Psoas muscle (tissue), 7 donors: ENCODE measurements at regions not wholly inside any gene's neighbourhood (a gene's known extent, or its start where the extent isn't known, plus 50 kb on each side); places are given as distances from the start of the nearest gene placed in this dataset.

Source experiments
- ATAC-seq, 4 donors: fragments of 200-7000 bp; cut with Tn5 transposase; one replicate each; pipeline ENCODE4 v1.9.1; 2020; ENCODE audit warnings: moderate library complexity in 3 of 4, mild to moderate bottlenecking in 2 of 4
- DNase-seq, 2 donors: peaks; one replicate each; pipeline ENCODE4 v3.0.0-alpha.2; 2020
- H3K27ac ChIP-seq: fragments of 200-600 bp; one replicate; pipeline ENCODE4 v1.8.0; 2022
- H3K27me3 ChIP-seq, 3 donors: fragments of 200-600 bp in 1 of 3; one replicate each; pipeline versions ENCODE4 v1.6.1 to v1.8.0; 2013 to 2022; ENCODE audit warnings: low read length in 2 of 3, mild to moderate bottlenecking in 2 of 3, moderate library complexity in 1 of 3; ENCODE audit not compliant: insufficient read depth in 3 of 3
- H3K36me3 ChIP-seq, 2 donors: fragments of 200-600 bp in 1 of 2; one replicate each; pipeline versions ENCODE4 v1.6.1 to v1.8.0; 2013 to 2022; ENCODE audit warnings: low read depth in 1 of 2, mild to moderate bottlenecking in 1 of 2, moderate library complexity in 1 of 2; ENCODE audit not compliant: insufficient read depth in 1 of 2
- H3K4me1 ChIP-seq: fragments of 200-600 bp; one replicate; pipeline ENCODE4 v1.8.0; 2022
- H3K4me3 ChIP-seq: fragments of 200-600 bp; one replicate; pipeline ENCODE4 v1.8.0; 2022; ENCODE audit warnings: mild to moderate bottlenecking
- H3K9me3 ChIP-seq: fragments of 200-600 bp; one replicate; pipeline ENCODE4 v1.8.0; 2022
- CTCF ChIP-seq: fragments of 200-600 bp; IDR thresholded peaks from one replicate; pipeline ENCODE4 v1.8.0; 2022; ENCODE audit warnings: antibody characterized with exemption
- WGBS, 3 donors: extraction: QIAGEN DNeasy Blood & Tissue Kit; methylation state at CpG; one replicate each; pipeline versions ENCODE4 v1.1.6 to v1.1.7; 2013; 5-methylcytosine and 5-hydroxymethylcytosine counted together
- intact Hi-C, 2 donors: fragments of 100-400 bp; cut with DNase I; formaldehyde crosslinking; loops; one replicate each; pipeline versions ENCODE4 v1.11.0 to v1.14.2; 2022
- donor health status: healthy with polysubstance abuse.
- donor health status: DM: no; HTN: no; CAD: no; lungs with moderate emphysema.
- donor health status: Bipolar disorder and iron deficiency.
- donor health status: healthy.
- donor health status: DM: yes; HTN: yes; CAD: no.
- donor health status: DM: no; HTN: no; CAD: no.
- donor health status: DM: yes; HTN: yes; CAD: no.

- no peaks in the 10 kb centered on the region for H3K4me1 ChIP-seq
- no peaks in the 10 kb centered on the region for H3K9me3 ChIP-seq
- DNase-seq (no peak), ATAC-seq (no peak)
- no peaks in the 10 kb centered on the region for H3K36me3 ChIP-seq
- no peak for TF ChIP-seq CTCF
- intact Hi-C loops = no loop called here
- peaks cover 0 to 3% (median 0%) of the 10 kb centered on the region in 3 donors for H3K27me3 ChIP-seq
- no peak overlapping the region for H3K27ac ChIP-seq
- WGBS, 3 donors = 64 to 71% (median 66%) methylated on average over 2 of the region's 2 CpGs
- no peak overlapping the region for H3K4me3 ChIP-seq
Measured at GRCh38 chr16:82510789-82511305, 115.9 kb upstream of the CDH13 start.

- H3K27ac ChIP-seq = no peak overlapping the region
- TF ChIP-seq CTCF = no peak
- peaks cover 0 to 3% (median 0%) of the 10 kb centered on the region in 3 donors for H3K27me3 ChIP-seq
- no peaks in the 10 kb centered on the region for H3K4me1 ChIP-seq
- 54 to 63% (median 57%) methylated on average over 5 of the region's 5 CpGs for WGBS, 3 donors
- H3K4me3 ChIP-seq = no peak overlapping the region
- DNase-seq = no peak
- ATAC-seq = no peak
- intact Hi-C loops = no loop called here
- no peaks in the 10 kb centered on the region for H3K9me3 ChIP-seq
- no peaks in the 10 kb centered on the region for H3K36me3 ChIP-seq
Measured at GRCh38 chr16:82509691-82510430, 116.9 kb upstream of the CDH13 start.

- no peaks in the 10 kb centered on the region for H3K4me1 ChIP-seq
- H3K9me3 ChIP-seq = no peaks in the 10 kb centered on the region
- peaks cover 0 to 5% (median 0%) of the 10 kb centered on the region in 3 donors for H3K27me3 ChIP-seq
- H3K27ac ChIP-seq = no peak overlapping the region
- WGBS, 3 donors = 38 to 46% (median 39%) methylated on average over 18 to 19 of the region's 19 CpGs
- TF ChIP-seq CTCF = no peak
- DNase-seq = no peak
- H3K36me3 ChIP-seq = no peaks in the 10 kb centered on the region
- no peak for ATAC-seq
- intact Hi-C loops = no loop called here
- H3K4me3 ChIP-seq = no peak overlapping the region
Measured at GRCh38 chr16:82506692-82507670, 119.8 kb upstream of the CDH13 start.

- H3K4me3 ChIP-seq = no peak overlapping the region
- H3K36me3 ChIP-seq = no peaks in the 10 kb centered on the region
- intact Hi-C loops = no loop called here
- H3K4me1 ChIP-seq = no peaks in the 10 kb centered on the region
- no peaks in the 10 kb centered on the region for H3K9me3 ChIP-seq
- H3K27me3 ChIP-seq = peaks cover 0 to 5% (median 0%) of the 10 kb centered on the region in 3 donors
- 73 to 80% (median 77%) methylated on average over 8 of the region's 8 CpGs for whole genome bisulfite sequencing, 3 donors
- DNase-seq (no peak), ATAC-seq (no peak)
- no peak overlapping the region for H3K27ac ChIP-seq
- no peak for TF ChIP-seq CTCF
Measured at GRCh38 chr16:82504836-82505235, 121.9 kb upstream of the CDH13 start.
